GM21825 (cell line): ENCODE measurements at regions not wholly inside any gene's neighbourhood (a gene's known extent, or its start where the extent isn't known, plus 50 kb on each side); places are given as distances from the start of the nearest gene placed in this dataset.
"Not testable (repeated sequence)": the region's sequence is repeated elsewhere in the genome, so short reads cannot be mapped to it uniquely, and the experiment has no call there.

Experiments
- ATAC-seq: cut with Tn5 transposase; IDR thresholded peaks from one replicate; pipeline ENCODE4 v1.9.1; 2021; ENCODE audit warnings: mild to moderate bottlenecking, moderate library complexity; ENCODE audit not compliant: unreplicated experiment

GRCh38 chr3:193800138-193801043 is 207.4 kb downstream of the OPA1 start:
- ATAC-seq, result no peak

- ATAC-seq, result no peak
These were observed 208.1 kb downstream of the OPA1 start for GRCh38 chr3:193801097-193801496.

- ATAC-seq, result no peak
These were observed 210.3 kb downstream of the OPA1 start for GRCh38 chr3:193803288-193803687.

- no peak for ATAC-seq
These were observed 212.4 kb downstream of the OPA1 start for GRCh38 chr3:193805448-193805847.

- no peak for ATAC-seq
These were observed 215.3 kb downstream of the OPA1 start for GRCh38 chr3:193808317-193808716.

- ATAC-seq, result no peak
These were observed 216.1 kb downstream of the OPA1 start for GRCh38 chr3:193809106-193809505.

- ATAC-seq, result no peak
These were observed 219.2 kb downstream of the OPA1 start for GRCh38 chr3:193812078-193812725.

GRCh38 chr3:193812791-193813500 is 219.9 kb downstream of the OPA1 start:
- no peak for ATAC-seq

- no peak for ATAC-seq
These were observed 220.5 kb downstream of the OPA1 start for GRCh38 chr3:193813501-193813830.

- no peak for ATAC-seq
These were observed 221.3 kb downstream of the OPA1 start for GRCh38 chr3:193814166-193814892.

- no peak for ATAC-seq
These were observed 222.4 kb downstream of the OPA1 start for GRCh38 chr3:193815246-193816027.

GRCh38 chr3:193816028-193816395 is 223.0 kb downstream of the OPA1 start:
- ATAC-seq, result no peak

- no peak for ATAC-seq
These were observed 223.8 kb downstream of the OPA1 start for GRCh38 chr3:193816656-193817311.

- no peak for ATAC-seq
These were observed 226.4 kb downstream of the OPA1 start for GRCh38 chr3:193819117-193820010.

- no peak for ATAC-seq
These were observed 228.2 kb downstream of the OPA1 start for GRCh38 chr3:193821151-193821668.

GRCh38 chr3:193822492-193823212 is 229.6 kb downstream of the OPA1 start:
- ATAC-seq, result no peak

- not testable (repeated sequence) for ATAC-seq
These were observed 230.2 kb downstream of the OPA1 start for GRCh38 chr3:193823213-193823605.

GRCh38 chr3:193824365-193824764 is 231.4 kb downstream of the OPA1 start:
- ATAC-seq, result no peak
